Colon (tissue), 2 donors: ENCODE measurements at regions not wholly inside any gene's neighbourhood (a gene's known extent, or its start where the extent isn't known, plus 50 kb on each side); places are given as distances from the start of the nearest gene placed in this dataset.
"Not testable (repeated sequence)": the region's sequence is repeated elsewhere in the genome, so short reads cannot be mapped to it uniquely, and the experiment has no call there.

Experiments
- FAIRE-seq: peaks from 2 replicates; lab custom pipeline; 2012; peaks lifted over from hg19 to GRCh38; lab: Jason Lieb, UNC
- donor health status: control.
- donor health status: control.

DNA sequence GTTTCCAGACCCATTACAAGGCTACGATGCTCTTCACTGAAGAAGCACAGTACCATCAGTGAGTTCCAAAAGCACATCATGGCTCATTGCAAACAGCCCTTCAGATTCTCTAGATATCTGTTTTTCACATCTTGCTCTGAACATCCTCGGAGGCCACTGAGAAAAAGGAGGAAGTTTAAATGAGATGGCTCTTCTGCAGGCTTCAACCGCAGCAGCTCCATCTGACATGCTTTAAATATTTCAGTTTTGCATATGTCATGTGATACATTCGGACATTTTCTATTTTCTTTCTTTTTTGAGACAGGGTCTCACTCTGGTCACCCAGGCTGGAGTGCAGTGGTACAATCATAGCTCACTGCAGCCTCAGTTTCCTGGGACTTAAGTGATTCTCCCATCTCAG, 396.8 kb downstream of the NPIPA8 start:
- FAIRE-seq, result no peak

DNA sequence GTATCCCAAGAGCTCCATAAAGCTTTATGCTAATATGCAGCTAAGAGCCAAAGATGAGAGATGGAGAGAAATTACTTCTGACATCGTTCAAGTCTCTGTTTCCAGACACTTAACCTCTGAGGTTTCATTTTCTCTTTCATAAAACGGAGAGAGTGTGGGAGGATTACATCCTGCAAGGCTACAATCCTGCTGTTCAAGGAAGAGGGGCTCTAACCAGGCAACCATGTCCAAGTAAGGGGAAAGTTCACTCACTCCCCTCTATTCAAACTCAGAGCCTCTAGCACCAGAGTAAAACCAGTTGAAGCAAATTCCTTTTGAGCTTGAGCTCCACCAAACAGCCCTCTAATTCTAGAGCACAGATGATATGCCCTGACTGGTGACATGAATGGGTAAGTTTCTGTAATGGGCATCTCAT, 397.4 kb downstream of the NPIPA8 start:
- FAIRE-seq, result no peak

DNA sequence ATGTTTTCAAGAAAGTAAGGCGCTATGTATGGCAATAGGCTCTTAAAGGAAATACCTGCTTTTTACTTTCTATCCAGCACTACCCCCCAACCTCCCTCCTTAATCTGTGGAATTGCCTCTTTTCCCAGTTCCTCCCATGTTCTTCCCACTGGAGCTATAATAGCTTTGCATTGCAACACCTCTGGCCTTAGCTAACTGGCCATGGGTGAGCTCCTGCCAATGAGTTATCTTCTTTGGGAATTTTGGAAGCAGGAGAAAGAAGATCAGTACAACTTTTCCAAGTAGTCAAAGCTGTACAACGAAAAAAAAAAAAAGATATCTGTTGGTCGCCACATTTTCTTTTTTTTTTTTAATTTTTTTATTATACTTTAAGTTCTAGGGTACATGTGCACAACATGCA, 398.0 kb downstream of the NPIPA8 start:
- no peak for FAIRE-seq

DNA sequence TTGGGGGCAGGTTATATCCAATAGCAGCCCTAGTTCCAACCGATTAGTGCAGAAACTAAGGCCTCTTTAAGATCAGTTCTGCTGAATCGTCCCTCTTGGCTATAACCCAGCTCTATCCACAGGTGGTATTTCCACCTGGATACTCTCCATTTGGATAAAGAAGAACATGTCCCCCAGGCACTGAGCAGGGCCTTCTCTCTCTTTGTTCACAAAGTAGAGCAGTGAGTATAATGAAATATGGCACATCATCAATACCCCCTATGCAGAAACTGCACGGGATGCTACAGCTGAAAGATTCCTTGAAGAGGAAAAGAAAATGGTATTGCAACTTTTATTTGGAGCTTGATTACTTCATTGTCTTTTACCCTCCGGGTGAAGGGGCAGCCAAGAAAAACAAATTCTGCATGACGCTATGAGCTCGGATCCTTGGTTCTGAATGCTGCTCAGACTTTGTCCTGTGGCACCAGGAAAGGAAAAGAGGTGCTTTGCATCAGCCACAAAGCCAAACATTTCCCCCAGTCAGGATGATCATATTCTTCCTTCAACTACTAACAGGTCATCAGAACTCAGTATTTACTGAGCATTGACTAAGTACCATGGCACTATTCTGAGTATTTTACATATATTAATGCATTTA, 399.7 kb downstream of the NPIPA8 start:
- FAIRE-seq, result no peak

DNA sequence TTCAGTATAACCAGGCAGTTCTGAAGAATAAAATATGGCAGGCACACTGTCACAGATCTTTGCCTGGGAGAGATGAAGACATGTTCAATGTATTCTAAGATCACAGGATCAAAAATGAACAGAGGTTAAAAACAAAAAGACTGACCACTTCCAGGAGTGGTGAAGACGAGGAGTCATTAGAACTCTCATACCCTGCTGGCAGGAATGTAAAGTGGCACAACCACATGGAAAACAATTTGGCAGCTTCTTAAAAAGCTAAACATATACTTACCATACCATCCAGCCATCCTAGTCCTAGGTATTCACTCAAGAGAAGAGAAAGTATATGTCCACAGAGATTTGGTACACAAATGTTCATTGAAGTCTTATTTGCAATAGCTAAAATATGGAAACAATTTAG, 406.3 kb downstream of the NPIPA8 start:
- no peak for FAIRE-seq

DNA sequence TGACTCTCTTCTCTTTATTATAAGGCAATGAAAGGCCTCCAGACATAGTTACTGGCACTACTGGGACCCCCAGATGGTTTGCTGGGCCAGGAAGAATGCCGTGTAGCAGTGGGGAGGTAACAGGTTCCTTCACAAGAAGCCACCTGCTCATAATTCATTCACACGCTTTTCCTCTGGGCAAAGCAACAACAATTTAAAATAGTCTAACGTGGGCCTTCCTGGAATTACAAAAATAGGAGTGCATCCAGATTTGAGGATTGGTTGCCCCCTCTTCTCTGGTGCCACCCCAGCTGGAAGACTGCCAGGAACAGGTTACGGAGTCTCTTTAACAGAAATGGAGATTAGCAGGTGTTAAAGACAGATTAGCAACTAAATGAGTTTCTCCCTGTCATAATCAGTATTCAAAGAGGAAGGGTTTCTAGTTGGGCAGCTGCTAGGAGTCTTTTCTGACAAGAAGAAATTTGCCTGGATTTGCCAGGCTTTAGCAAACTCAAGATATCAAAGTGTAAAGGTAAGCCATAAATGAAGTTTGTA, 409.6 kb downstream of the NPIPA8 start:
- no peak for FAIRE-seq

DNA sequence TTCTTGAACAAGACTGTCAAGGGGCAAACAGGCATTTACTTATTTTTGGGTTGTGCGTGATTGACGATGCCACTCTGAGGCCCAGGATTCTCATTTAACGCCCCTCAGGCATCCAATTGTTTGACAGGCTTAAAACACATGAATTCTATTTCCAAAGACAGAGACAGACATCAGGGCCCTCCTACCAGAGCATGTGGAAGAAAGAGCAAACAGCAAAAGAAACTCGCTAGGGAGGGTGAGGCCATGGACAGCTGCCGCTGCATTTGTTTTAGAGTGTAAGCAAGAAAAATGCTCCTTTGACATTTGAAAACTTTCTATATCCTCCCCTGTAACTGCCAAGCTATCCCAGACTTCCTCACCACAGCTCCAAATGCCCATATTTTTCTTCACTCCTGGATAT, 410.1 kb downstream of the NPIPA8 start:
- no peak for FAIRE-seq

DNA sequence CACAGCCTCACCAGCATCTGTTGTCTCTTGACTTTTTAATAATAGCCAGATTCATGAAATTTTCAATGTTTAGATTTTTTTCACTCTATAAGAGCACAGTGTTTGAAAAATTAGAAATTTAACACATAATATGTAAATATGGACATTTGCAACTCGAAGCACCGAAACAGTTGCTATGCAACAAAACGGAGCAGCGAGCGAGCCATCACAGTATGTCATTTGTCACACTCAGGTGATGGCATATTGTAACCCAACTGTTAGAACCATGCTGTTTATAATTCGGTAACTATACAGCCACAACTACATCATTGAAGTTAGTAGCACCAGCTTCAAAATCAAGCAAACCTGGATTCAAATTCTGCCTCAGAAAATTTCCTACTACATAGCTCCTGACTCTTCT, 410.8 kb downstream of the NPIPA8 start:
- FAIRE-seq, result no peak

DNA sequence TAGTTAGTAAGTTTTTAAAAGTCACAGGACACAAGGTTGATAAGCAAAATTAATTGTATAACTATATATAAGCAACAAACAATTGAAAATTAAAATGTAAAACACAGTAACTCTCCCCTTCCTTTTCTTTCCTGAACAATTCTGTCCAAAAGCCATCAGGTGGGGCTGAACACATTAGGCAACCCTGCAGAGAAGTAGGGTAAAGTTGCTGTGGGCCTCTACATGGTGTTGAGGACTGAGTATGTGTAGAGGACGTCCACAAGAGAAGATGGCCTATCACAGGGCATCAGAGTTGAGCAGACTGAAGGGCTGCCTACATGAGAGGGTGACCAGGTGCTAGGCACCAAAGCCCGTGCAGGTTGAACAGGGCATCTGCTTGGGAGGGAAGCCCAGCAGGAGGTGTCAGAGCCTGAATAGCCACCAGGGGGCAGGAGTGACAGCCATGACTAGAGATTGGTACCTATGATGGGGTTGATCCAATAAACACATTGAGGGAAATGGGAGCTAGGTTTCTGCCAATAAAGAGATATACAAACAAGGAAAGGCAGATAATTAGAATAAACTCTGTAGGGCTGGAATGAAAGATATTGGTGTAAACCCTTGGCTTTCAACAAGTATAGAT, 415.1 kb downstream of the NPIPA8 start:
- no peak for FAIRE-seq

DNA sequence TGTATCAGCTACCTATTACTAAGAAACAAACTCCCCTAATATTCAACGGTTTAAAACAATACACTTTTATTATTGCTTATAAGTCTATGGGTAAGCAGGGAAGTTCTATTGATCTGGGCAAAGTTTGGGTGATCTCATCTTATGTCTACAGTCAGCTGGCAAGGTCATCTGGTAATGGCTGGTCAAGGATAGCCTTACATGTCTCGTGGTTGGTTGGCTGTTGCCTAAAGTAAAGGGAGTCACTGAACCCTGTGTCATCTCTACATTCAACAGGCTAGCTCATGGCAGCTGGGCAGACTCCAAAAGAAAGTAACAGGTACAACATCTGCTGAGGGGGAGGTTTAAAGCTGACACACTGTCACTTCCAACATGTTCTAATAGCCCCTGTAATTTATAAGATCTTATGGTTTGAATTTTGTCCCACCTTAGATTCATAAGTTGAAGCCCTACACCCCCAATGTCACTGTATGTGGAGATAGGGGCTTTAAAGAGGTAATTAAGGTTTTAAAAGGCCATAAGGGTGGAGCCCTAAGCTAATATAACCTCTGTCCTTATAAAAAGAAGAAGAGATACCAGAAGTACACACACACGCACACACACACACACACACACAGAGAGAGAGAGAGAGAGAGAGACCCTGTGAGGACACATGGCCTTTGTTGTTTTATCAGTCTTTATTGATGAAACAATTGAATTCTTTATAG, 419.1 kb downstream of the NPIPA8 start:
- FAIRE-seq, result no peak

DNA sequence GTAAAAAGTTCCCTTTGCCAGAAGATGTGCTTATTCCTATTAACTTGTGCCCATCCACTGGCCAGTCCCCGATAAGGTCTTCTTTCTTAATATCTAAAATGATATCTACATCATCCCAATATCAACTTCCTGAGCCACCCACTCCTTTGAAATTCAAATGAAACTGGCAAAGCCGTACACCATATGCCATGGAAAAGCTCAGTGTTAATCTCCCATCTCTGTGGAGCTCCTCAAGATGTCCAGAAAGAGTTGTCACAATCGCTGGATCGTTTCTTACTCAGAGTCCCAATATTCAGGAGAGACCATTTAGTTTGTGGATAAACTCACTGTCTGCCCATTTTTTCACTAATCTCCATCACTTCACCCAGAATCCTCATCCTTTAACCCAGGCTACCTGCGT, 420.7 kb downstream of the NPIPA8 start:
- FAIRE-seq, result no peak

DNA sequence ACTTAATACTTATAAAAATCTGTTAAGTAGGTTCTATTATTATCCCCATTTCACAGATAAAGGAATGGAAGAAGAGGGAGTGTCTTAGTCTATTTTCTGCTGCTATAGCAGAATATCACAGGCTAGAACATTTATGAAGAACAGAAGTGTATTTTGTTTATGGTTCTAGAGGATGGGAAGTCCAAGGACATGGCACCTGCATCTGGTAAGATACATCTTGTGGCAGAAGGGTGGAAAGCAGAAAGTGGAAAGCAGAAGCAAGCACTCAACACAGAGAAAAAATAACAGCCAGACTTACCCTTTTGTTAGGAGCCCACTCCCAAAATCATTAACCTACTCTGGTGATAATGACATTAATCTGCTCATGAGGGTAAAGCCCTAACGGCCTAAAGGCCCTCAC, 422.4 kb downstream of the NPIPA8 start:
- no peak for FAIRE-seq

DNA sequence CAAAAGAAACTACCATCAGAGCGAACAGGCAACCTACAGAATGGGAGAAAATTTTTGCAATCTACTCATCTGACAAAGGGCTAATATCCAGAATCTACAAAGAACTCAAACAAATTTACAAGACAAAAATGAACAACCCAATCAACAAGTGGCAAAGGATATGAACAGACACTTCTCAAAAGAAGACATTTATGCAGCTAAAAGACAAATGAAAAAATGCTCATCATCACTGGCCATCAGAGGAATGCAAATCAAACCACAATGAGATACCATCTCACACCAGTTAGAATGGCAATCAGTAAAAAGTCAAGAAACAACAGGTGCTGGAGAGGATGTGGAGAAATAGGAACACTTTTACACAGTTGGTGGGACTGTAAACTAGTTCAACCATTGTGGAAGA, 425.0 kb downstream of the NPIPA8 start:
- not testable (repeated sequence) for FAIRE-seq

DNA sequence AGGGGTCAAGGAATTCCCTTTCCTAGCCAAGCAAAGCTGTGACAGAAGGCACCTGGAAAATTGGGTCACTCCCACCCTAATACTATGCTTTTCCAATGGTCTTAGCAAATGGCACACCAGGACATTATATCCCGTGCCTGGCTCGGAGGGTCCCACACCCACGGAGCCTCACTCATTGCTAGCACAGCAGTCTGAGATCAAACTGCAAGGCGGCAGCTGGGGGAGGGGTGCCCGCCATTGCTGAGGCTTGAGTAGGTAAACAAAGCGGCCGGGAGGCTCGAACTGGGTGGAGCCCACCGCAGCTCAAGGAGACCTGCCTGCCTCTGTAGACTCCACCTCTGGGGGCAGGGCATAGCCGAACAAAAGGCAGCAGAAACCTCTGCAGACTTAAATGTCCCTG, 429.9 kb downstream of the NPIPA8 start:
- FAIRE-seq, result not testable (repeated sequence)

DNA sequence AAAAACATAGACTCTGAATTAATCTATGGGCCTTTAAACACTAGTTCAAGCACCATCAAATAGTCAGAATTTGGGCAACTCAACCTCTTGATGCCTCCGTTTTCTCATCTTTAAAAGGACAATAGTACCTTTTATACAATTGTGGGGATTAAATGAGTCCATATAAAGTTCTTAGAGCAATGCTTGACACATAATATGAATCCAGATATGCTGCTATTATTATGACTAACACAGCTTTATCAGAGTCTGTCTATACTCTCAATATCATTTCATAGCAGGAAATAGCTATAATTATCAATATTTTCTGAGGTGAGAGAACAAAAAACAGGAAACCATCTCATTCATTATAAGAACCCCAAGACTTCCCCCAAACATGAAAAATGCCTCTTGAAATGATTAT, 430.5 kb upstream of the XYLT1 start:
- FAIRE-seq, result no peak

DNA sequence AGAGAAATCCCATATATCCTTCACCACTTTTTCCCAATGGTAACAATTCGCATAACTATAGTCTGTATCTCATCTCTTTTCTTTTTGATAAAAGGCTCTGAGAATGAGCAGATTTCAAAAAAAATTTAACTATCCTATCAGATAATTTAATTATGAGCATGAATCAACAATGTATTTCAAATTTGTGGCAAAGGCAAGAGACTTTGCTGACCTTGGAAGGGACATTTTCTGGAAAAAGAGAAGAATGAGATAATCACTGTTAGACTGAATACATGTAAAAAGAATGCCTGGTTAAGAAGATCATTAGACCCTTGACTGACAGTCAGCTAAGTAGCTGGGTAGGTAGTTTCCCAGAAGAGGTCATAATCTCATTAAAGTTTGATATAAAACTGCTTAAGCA, 428.4 kb upstream of the XYLT1 start:
- no peak for FAIRE-seq

DNA sequence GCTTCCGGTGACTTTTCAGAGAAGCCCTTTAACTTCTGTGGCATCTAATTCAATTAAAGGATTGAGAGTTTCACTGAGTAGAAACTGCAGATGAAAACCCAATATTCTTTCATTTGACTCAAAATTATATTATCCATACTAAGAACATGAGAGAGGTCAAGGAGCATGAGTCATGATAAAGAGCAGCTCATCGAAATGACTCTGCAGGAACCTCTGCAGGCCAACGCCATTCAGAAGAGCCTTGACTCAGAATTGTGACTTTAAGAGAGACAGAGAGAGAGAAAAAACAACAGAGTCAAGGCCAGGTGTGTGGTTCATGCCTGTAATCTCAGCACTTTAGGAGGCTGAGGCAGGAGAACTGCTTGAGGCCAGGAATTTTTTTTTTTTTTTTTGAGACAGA, 417.2 kb upstream of the XYLT1 start:
- no peak for FAIRE-seq

DNA sequence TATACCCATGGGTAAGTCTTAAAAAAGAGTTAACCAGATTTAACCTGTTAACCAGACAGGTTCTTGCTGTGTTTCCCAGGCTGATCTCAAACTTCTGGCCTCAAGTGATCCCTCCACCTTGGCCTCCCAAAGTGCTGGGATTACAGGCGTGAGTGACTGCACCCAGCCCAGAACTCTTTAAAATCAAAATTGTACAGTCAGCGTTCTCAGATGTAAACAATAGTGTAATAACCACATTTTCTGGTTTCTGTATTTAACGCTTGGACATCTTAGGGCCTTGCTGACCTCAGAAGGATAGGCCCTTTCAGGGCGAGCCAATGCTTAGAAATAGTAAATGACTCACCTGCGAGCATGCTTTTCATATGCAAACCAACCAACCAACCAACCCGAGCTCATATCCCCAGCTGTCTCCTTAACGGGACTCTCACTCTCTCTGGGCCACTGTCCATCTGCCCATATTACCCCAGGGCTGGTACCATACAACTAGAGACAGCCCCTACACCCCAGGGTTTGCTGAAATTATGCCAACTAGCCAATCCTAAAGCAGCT, 415.0 kb upstream of the XYLT1 start:
- FAIRE-seq, result no peak

DNA sequence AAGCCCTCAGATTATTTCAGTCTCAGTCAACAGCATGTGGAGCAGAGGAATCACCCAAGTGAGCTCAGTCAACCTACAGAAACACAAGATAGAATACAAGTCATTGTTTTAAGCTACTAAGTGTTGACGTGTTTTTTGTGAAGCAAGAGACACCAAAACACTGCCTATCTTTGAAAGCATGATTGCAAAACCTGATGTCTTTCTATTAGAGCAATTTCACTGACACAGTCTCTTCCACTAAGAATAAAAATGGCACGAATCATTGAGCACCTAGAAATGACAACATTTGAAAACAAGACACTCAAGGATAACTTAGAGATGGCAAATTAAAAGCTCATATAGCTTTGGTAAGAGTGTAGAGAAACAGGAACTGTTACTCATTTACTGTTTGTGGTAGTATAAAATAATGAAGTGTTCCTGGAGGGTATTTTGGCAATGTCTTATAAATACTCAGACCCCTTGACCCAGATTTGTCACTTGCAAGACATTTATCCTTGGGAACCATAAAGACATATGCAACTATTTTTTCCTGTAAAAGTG, 407.1 kb upstream of the XYLT1 start:
- no peak for FAIRE-seq

DNA sequence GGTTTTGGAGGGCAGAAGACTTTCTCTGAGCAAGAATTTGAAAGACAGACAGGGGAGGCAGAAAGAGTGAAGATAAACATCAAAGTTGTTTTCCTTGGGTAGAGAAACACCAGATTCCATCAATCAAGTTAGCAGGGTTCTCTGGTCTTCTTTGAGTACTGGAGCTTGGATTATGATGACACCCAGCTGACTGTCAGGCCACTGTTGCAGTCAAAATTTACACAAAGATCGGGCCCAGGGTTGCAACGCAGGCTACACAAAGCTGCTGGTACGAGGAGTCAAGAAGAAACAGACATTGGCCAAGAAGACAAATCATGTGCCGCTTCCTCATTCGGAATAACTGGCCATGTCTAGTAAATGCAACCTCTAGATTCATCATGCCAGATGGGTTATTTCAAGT, 396.2 kb upstream of the XYLT1 start:
- no peak for FAIRE-seq

DNA sequence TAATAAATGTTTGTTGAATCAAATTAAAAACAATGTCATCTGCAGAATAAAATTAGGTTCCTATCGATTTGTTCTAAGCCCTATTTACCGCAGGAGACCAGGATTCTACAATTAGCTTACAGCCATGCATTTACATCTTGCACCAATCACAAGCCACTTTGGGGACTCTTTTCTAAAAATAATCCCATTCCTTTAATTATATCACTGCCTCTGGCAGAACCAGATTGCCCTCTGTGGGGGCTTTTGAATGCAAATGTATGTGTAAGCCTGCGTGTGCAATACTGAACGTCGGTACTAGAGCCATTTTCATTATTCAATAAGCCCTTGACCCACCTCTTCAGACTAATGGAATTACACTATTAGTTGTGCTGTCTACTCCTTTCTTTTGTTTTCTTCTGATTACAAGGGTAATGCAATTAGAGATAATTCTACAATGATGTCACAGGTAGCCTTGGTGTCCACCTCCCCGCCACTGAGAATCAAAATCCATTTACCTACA, 391.3 kb upstream of the XYLT1 start:
- FAIRE-seq, result no peak

DNA sequence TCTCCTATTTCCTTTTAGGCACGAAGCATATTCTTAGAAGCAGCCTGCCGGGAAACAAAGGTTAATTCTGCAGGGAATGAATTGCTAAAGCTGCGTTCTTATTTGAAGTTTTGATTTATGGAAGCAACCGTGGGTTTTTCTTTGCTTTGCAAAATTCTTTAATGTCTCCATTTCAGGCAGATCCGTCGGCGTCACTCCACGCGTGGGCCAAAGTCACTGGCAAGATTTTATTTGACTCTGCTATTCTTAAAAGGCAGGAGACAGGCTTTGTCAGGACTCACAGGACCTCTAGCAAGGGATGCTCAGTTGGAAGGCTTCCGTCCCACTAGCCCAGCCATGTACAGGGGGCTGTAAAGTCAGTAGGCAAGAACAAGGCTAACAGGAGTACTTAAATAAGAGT, 387.3 kb upstream of the XYLT1 start:
- no peak for FAIRE-seq

DNA sequence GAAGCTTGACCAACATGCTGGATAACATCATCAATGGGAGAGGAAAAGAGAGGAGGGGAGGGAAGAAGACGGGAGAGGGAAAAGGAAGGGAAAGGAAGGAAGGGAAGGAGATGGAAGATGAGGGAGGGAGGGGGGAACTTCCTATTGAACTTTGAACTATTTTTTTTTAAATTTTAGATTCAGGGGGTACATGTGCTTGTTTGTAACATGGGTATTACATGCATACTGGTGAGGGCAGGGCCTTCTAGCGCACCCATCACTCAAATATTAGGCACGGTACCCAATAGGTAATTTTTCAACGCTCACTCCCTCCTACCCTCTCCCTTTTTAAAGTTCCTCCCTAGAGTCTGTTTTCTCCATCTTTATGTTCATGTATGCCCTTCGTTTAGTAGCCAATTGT, 383.2 kb upstream of the XYLT1 start:
- no peak for FAIRE-seq
